GM21381 (cell line): ENCODE measurements at regions not wholly inside any gene's neighbourhood (a gene's known extent, or its start where the extent isn't known, plus 50 kb on each side); places are given as distances from the start of the nearest gene placed in this dataset.
"Not testable (repeated sequence)": the region's sequence is repeated elsewhere in the genome, so short reads cannot be mapped to it uniquely, and the experiment has no call there.

Experiments used
- ATAC-seq: cut with Tn5 transposase; IDR thresholded peaks from one replicate; pipeline ENCODE4 v1.9.1; 2021; ENCODE audit warnings: mild to moderate bottlenecking, moderate library complexity; ENCODE audit not compliant: unreplicated experiment

DNA sequence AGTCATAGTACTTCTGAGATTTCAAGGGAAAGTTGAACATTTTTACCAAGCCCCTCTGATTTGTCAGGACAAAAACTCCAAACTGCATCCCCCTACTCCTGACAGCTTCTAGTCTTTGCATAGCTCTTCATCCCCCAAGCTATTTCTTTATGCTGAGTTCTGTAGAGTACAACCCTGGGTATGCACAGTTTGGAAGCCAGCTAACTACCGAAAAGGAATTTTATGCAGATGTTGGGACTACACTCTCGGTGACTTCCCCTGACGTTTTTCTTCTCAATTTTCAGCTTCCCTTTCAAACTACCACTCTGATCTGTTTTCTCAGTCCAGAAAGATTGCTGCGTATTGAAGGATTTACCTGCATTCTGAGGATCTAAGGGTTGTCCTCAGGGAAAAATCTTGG, 1060.2 kb upstream of the ACVR2A start:
- ATAC-seq, result no peak

DNA sequence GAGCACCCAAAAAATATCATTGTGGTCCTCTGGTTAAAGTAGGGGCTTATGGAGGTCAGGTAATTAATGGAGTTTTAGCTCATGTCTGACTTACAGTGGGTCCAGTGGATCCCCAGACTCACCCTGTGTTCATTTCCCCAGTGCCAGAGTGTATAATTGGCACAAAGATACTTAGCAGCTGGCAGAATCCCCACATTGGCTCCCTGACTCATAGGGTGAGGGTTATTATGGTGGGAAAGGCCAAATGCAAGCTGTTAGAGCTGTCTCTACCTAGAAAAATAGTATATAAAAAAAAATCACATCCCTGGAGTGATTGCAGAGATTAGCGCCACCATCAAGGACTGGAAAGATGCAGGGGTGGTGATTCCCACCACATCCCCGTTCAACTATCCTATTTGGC, 1067.6 kb upstream of the ACVR2A start:
- ATAC-seq, result no peak

DNA sequence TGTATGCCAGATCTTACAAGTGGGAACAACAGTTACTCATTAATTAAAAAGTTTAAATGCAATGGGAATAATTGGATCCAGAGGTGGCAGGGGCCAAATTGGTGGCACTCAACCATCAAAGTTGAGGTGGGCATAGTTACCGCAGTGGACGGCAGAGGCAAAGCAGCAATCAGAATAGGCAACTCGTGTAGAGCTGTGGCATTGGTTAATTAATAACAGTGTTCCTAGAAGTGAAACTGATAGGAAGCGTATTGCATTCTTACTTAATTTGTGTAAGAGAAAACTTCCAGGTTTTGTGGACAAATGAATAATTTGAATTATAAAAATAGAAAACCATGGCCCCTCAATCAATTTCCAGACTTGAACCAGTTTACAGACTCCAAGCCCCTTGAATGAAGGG, 1068.2 kb upstream of the ACVR2A start:
- no peak for ATAC-seq

DNA sequence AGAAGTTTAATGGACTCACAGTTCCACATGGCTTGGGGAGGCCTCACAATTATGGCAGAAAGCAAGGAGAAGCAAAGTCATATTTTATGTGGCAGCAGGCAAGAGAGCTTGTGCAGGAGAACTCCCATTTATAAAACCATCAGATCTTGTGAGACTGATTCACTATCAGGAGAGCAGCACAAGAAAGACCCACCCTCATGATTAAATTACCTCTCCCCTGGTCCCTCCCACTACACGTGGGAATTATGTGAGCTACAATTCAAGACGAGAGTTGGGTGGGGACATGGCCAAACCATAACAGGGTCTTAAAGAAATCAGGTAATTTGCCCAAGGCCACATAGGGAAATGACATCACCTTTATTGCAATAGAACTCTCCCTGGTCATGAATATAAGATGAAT, 1073.3 kb upstream of the ACVR2A start:
- no peak for ATAC-seq

DNA sequence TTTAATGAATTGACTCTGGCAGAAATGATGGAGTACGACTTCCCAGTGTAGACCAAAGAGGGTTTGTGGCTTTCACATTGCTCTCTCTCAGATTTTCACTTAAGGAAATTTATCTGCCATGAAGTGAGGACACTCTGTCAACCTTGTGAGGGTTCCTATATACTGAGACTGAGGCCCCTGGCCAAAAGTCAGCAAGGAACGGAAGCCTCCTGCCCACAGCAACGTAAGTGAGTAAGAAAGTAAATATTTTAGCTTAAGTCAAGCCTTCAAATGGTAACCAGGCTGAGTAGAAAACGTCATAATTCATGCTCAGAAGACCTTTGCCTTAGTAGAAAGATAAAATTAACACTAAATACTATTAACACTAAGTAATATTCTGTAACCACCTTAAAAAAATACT, 1080.5 kb upstream of the ACVR2A start:
- ATAC-seq, result no peak

DNA sequence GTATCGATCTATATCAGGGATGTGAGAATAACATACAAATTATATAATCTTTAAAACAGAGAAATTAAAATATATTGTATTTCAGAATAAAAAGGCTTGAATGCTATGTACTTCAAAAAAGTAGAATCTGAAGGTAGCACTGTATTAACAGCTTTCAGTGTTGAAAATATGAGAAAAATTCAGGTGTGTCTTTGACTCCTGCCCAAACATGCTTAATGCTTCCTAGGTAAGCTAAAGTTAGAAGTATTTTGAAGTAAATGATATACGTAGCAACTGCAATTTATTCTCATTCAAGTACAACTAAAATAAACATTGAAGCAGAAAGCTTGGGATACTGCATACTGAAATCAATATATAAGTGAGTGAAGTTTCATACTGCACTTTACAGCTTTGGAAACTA, 1082.0 kb upstream of the ACVR2A start:
- ATAC-seq, result no peak

DNA sequence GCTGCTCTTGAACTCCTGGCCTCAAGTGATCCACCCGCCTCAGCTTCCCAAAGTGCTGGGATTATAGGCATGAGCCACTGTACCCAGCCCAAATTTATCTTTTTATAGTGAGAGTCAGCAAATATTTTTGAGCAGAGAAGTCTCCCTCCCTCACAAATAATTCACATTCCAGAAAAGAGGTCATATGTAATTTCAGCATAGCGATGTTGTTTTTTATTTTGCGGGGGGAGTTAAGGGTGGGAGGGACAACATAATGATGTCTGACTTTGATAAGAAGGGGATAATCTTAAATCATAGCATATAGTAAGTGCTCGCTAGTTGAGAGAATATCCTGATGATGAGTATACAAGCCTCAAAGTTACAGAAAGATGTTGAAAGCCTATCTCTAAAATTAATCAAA, 1090.2 kb upstream of the ACVR2A start:
- ATAC-seq, result no peak

DNA sequence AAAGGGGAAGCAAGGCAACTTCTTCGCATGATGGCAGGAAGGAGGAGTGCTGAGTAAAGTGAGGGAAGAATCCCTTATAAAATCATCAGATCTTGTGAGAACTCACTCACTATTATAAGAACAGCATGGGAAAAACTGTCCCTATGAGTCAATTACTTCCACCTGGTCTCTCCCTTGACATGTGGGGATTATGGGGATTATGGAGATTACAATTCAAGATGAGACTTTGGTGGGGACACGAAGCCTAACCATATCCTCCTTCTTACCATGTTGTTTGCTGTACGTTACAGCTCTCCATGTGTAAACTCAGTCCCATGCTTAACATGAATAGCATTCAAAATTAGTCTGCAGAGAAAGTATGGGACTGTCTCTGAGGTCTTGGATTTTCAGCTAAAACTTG, 1096.8 kb upstream of the ACVR2A start:
- ATAC-seq, result no peak

DNA sequence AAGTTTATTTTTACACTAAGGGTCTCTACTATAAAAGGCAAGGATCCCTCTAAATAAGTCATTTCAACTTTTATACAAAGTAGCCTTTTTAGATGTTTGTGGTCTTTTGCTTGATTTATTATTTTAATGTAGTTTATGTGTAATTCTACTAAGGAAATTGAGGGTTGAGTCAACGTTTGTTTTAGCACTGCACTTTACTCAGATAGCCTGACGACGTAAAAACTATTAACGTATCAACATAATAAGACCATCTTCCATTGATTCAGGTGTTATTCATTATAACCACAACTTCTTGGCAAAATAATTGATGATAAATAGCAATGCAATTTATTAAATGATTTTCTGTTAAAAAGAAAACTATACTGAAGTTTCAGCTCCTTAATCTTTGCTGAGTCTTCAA, 1103.6 kb upstream of the ACVR2A start:
- ATAC-seq, result no peak

DNA sequence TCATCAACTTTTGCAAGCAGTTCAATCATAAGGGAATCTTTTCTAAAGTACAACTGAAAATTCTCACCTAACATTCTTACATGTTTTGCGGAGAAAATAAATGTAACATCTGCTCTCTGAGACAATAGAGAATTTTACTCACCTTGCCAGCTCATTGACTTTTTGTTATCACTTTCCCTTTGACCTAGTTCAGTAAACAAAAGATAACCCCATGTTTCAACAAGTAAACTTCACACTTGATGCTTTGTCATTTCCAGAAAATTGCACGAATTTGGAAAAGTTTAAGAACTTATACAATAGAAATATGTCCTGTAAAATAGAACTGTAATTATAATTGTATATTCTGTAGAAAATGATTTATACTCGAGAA, 1110.0 kb upstream of the ACVR2A start:
- no peak for ATAC-seq

DNA sequence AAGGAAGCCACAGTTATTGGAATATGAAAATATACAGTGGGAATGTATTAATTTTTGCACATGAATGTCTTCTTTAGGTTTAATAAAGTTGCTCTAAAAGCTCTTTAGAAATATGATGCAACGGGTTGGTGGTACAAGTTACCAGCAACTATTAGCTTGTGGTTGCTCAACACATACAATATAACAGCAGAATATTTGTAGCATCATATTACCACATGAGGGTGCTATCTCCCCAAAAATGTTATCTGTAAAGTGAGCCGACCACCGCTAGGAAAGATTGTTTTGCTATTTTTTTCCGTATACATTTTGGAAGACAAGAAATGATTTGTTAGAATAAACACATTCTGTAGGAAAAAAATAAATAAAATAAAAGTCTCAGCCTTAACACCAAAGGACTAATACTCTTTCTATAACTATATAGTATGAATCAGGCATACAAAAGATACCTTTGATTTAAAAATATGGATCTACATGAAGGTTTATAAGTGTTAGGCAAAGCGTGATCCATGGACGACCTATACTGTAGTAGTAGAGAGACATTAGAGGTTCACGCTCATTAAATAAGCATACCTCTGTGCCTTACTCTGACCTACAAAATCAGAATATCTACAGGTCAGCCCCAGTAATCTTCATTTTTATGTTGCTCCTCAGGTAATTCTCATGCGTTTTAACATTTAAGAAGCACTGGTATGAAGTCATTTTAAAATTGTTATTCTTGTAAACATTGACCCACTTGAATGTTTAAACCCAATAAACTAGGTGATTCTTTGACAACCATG, 1110.6 kb upstream of the ACVR2A start:
- no peak for ATAC-seq

DNA sequence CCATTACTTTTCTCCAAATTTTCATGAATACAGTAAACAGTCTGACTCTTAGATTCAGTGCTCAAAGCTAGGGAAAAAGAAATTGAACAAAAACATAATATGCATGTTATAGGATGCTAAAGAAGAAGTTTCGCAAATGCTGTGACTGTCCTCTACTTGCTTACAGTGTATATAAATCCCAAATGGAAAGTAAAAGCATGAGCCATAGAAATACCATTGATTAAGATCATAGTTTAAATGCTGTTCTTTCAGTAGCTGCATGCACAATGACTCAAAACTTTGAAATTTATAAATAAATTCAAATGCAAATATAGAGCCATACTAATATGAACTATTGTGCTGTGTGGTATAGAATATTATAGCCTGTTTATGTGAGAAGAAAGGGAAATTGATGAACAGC, 1113.9 kb upstream of the ACVR2A start:
- no peak for ATAC-seq

DNA sequence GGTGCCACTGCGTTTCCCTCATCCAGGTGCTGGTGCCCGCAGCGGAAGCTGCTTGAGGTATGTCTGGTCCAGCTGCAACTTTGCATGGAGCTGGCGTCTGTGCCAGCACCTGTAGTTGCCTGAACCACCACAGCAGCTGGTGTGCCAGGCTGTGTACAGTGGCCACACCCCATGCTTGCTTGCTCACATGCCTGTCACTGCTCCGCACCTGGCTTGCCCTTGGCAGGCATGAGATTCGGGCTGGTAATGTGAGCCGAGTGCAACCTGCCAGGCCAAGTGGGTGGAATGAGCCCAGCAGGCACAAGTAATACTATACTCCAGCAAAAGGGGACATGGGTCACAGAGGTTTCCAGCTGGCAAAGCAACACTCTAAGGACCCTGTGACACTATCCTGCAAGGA, 1123.3 kb upstream of the ACVR2A start:
- ATAC-seq, result no peak

DNA sequence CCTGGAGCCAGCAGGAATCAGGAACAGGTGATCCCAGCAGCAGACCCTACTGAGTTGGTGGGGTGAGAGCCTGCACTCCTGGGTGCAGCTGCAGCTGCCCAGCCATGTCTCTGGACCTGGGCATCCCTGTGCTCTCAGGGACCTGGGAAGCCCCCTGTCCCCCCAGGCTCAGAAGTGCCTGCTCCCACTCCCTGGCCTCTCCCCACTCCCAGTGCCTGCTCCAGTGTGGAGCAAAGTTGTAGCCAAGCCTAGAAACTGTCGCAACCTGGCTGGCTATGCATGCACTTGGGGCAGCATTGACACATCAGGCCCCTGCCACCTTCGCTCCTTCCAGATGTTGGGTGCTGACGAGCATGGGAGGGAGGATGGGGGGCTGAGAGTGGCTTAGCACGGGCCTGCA, 1124.7 kb upstream of the ACVR2A start:
- ATAC-seq, result no peak

DNA sequence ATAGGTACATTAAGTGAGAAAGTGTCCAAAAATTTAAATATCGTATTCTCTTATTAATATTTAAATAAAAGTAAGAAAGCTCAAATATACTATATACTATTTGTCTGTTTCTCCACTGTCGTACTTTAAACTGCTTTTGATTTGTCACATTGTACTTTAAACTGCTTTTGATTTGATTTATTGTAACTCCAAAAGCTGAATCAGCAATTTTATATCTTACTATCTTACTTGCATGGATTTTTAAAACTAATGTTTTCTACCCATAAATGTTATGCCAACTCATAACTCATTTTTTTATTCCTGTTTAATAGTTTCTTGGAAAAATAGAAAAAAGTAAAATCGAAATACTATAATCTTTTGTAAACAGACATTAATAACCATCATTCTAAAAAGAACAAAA, 1128.2 kb upstream of the ACVR2A start:
- ATAC-seq, result no peak

DNA sequence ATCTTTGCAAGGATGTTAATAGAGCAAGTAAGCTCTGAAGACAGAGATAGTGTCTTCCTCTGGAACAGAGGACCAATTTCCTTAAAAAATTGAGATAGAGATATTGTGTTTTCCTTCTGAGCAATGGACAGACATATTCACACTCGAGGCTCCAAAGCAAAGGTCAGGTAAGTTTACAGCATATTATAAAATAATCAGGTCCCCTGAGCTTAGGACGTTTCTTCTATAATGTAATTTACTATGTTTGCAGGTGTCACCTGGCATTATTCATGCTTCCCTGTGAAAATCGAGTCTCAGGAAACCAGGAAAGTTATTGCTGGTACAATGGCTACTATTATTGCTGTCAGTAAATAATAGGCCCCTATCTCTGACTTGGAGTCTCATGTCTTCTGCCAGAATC, 1135.8 kb upstream of the ACVR2A start:
- no peak for ATAC-seq

DNA sequence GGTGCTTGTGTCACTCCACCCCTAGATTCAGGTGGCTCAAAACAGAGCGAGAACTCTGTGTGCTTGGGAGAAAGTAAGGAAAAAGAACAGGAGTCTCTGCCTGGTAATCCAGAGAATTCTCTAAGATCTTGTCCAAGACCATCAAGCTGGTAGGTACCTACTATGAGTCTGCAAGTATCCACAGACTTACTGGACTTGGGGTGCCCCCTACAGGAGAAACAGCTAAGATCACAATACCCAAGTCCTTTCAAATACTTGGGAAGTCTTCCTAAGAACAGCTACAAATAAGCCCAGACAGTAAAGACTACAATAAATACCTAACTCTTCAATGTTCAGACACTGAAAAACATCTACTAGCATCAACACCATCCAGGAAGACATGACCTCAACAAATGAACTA, 1143.6 kb upstream of the ACVR2A start:
- no peak for ATAC-seq

DNA sequence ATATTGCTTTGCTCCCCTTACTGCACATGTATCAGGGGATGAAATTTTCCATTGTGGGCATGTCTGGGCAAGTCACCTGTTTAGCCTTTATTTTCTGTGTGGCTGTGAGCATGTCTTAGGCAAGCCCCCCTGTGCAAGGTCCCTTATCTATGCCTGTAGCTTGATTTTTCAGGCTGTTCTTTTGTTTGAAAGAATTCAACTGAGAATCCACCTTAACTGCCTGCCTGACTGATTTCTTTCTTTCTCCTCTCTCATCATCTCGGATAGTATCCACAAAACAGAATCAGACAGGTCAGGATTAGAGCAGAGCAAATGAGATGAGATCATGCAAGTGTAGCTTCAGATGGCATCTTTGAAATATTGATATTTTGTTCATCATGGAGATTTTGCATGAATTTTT, 1147.5 kb upstream of the ACVR2A start:
- no peak for ATAC-seq

DNA sequence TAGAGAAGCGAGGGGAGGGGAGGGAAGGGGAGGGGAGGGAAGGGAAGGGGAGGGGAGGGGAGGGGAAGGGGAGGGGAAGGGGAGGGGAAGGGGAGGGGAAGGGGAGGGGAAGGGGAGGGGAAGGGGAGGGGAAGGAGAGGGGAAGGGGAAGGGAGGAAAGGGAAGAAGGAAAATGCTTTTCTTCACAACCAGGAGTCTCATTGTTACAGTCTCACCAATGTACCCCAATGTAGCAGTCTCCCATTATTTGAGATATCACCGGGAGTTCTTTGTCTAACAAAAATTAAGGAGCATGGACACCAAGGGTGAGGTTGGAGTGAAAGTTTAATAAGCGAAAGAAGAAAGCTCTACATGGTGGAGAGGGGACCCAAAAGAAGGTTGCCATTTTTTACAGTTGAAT, 1148.0 kb upstream of the ACVR2A start:
- not testable (repeated sequence) for ATAC-seq

DNA sequence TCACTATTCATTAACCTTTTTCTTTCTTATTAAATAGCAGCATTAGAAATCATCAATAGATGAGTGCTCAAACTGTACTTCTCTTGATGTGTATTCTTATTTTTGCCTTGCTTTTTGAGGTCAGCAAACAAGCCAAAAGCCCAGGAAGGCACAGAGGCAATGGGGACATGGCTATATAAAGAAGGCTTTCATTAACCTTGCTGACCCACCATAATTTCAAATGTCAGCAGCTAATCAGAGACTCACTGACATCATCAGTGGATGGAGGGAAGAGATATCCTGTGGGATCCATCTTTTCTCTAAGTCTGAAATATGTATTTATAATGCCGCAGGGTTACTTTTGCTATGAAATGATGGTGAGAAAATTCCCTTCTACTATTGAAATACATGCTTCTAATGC, 1162.8 kb upstream of the ACVR2A start:
- no peak for ATAC-seq

DNA sequence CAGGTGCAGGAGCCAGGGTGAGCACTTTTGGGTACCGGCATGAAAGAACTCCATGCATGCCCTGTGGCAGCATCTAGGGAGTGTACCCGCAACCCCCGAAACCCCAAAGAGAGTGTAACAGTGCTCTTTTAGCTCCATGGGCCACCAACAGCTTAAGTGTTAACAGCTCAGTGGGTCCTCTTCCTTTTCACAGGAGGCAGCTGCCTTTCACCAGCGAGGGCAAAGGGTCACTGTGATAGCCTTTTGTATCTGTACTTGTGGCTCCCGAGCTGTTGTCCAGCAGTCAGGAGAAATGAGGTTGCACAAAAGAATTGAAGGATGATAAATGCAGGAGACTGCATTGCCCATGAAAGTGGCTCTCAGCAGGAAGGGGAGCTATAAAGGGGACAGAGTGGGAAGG, 1166.3 kb upstream of the ACVR2A start:
- ATAC-seq, result no peak

DNA sequence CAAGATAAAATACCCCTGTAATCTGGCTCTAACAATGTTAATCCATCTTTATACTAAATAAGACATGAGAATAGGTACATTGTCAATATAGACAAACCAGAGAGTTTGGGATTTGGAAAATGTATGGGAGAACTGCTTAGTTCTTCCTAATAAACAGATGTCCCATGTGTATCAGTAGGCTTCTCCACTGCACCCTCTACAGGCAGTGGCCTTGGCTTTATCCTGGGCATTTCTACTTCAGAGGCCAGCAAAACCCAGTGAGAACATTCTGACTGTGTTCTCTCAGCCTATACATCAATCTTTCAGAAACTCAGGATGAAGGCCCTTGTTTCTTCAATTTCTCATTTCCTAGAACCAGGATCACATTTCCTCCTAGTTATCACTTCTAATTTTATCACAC, 1167.5 kb upstream of the ACVR2A start:
- ATAC-seq, result no peak

DNA sequence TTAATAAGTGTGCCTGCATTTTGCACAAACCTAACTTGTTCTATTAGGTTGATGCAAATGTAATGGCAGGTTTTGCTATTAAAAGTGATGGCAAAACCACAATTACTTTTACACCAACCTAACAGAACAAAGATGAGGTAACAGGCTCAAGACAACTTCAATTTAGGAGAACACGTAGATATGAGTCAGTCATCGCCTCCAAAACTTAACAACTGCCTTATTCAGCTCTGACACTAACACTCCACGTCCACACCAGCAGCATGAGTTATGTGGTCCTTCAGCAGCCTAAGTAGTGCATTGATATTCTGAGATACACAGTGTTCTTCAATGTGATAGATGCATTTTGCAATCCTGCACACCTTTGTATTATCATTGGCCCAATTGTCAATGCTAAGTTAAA, 1175.1 kb upstream of the ACVR2A start:
- ATAC-seq, result no peak
